HG02973 (cell line): ENCODE measurements at regions not wholly inside any gene's neighbourhood (a gene's known extent, or its start where the extent isn't known, plus 50 kb on each side); places are given as distances from the start of the nearest gene placed in this dataset.
"Not testable (repeated sequence)": the region's sequence is repeated elsewhere in the genome, so short reads cannot be mapped to it uniquely, and the experiment has no call there.

Source experiments
- ATAC-seq: cut with Tn5 transposase; IDR thresholded peaks from one replicate; pipeline ENCODE4 v1.9.1; 2021; ENCODE audit warnings: moderate library complexity; ENCODE audit not compliant: unreplicated experiment

DNA sequence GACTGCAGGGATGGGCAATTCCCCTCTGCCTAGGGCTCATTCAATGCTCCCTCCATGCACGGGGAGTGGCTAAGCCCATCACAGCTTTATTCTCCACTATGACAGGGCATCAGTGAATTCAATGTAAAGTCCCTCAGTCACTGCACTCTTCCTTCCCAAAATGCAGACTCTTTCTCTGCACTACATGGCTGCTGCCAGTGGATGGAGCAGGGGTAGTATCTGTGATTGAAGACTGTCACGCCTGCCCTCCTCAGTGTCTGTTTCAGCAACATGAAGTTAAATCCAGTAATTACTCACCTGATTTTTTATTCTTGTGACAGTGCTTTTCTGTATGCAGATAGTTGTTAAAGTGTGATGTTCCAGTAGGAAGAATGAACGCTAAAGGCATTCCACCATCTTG, 1323.2 kb downstream of the AMY1C start:
- ATAC-seq, result no peak

DNA sequence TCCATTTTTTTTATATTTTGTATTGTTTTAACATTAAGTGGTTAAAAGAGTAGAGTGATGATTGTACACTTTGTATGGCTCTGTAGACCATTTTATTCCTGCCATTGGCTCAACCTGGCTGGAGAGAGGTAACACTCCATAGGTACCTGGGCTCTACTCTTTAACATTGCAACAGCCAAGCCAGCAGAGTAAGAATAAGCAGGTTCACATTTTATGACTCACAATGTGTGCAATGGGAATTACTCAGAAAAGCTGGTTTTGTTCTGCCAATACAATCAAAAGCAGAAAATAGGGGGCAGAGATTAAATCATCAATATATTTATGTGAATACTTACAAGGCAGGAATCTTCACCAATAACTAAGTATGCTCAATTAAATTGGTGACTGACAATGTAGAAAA, 1324.0 kb downstream of the AMY1C start:
- no peak for ATAC-seq

DNA sequence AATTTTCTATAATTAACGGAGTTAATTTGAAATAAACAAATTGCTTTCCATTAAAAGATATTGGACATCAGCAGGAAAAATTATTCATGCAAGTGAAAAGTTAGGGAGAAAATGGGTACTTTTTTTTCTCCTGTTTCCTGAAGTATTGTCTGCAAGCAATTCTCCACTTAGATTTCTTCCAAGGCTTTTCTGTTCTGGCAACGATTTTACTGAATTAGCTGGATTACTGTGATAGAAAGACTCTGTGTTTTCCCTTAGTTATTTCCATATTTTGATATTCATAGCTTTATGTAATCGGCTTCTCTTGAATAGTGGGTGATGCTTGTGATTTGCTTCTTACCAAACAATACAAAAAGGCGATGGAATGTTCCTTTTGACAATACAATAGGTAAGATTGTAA, 1333.9 kb downstream of the AMY1C start:
- no peak for ATAC-seq

DNA sequence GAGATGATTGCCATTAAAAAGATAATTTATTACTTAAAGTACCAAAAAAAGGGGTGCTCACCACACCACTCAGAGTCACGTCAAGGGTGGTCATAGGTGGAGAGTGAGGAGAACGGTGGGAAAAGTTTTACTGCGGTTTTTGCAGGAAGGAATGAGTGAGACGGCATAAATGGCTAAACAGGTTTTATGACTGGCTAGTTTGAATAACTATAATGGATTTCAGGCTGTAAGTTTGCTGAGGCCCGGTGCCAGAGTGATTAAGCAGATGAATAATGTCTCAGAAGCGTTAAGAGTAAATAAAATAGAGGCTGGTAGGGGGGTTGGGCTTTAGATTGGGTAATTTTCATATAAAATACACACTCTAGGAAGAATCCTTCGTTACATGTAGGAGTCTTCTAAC, 1337.8 kb downstream of the AMY1C start:
- no peak for ATAC-seq

DNA sequence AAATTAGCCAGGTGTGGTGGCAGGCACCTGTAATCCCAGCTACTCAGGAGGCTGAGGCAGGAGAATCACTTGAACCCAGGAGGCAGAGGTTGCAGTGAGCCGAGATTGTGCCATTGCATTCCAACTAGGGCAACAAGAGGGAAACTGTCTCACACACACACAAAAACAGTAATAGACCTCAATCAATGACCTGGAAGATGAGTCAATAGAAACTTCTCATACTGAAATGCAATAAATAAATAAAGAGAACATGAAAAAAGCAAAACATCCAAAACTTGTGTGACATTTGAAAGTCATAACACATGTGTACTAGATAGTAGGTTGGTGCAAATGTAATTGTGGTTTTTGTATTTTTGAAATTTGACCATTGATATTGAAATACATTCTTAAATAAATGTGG, 1338.5 kb downstream of the AMY1C start:
- ATAC-seq, result no peak

DNA sequence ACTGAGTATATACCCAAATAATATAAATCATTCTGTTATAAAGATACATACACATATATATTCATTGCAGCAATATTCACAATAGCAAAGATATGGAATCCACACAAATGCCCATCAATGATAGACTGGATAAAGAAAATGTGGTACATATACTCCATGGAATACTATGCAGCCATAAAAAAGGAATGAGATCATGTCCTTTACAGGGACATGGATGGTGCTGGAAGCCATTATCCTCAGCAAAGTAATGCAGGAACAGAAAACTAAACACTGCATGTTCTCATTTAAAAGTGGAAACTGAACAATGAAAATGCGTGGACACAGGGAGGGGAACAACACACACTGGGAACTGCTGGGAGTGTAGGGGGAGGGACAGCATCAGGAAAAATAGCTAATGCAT, 1344.2 kb downstream of the AMY1C start:
- not testable (repeated sequence) for ATAC-seq

DNA sequence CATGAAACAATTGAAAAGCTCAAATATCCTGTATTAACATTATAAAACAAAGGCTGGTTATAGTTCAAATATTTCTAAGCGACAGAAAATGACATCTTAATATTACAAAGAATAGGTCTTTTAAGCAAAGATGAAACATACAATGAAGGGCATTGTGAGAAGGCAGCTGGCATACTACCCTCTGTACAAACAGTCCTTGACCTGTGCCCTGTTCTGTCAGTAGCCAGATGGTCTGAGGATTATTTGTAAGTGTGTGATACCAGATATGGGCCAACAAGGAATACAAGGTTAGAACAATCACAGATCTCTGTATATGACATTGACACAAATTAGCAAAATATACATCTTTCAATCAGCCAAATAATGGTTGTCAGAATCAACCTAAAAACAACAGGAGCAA, 1350.4 kb downstream of the AMY1C start:
- ATAC-seq, result no peak

DNA sequence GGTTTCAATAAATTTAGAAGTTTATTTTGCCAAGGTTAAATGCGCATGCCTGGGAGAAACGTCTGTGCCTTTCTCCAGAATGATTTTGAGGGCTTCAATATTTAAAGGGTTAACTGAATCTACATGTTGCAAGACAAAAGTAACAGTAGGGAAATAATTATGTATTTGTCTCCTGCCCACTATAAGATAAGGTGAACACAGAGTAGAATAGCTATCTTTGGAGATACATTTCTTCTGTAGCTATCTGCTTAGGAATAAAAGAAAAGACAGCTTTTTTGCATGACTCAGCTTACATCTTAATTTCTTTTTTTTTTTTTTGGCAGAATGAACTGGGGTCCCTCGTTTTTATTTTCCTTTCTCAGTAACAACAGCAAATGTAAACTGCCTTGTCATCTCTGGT, 1351.6 kb downstream of the AMY1C start:
- ATAC-seq, result no peak

DNA sequence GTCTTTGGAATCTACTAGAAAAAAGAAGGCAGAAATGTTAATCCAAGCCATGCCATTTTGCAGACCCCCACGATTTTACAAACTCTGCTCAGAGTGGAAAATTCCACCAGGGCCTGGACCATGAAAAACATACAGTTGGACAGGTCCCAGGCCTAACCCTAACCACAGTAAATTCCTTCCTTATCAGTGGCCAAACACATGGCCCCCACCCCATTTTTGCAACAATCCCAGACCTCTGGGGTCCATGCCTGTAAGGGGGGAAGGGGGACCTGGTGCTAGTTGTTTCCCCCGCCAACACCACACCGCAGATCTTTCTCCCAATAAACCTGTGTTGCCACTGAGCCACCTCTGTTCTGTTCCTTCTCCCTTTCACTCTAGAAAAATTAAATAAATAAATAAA, 1352.7 kb downstream of the AMY1C start:
- ATAC-seq, result no peak

DNA sequence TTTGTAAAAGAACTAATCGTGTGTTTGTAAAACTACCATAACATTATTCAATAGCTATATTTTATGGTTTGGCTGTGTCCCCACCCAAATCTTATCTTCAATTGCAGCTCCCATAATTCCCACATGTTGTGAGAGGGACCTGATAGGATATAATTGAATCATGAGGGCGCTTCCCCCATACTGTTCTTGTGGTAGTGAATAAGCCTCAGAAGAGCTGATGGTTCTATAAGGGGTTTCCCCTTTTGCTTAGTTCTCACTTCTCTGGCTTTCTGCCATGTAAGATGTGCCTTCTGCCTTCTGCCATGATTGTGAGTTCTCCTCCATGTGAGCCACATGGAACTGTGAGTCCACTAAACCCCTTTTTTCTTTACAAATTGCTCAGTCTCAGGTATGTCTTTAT, 1372.3 kb downstream of the AMY1C start:
- ATAC-seq, result no peak

DNA sequence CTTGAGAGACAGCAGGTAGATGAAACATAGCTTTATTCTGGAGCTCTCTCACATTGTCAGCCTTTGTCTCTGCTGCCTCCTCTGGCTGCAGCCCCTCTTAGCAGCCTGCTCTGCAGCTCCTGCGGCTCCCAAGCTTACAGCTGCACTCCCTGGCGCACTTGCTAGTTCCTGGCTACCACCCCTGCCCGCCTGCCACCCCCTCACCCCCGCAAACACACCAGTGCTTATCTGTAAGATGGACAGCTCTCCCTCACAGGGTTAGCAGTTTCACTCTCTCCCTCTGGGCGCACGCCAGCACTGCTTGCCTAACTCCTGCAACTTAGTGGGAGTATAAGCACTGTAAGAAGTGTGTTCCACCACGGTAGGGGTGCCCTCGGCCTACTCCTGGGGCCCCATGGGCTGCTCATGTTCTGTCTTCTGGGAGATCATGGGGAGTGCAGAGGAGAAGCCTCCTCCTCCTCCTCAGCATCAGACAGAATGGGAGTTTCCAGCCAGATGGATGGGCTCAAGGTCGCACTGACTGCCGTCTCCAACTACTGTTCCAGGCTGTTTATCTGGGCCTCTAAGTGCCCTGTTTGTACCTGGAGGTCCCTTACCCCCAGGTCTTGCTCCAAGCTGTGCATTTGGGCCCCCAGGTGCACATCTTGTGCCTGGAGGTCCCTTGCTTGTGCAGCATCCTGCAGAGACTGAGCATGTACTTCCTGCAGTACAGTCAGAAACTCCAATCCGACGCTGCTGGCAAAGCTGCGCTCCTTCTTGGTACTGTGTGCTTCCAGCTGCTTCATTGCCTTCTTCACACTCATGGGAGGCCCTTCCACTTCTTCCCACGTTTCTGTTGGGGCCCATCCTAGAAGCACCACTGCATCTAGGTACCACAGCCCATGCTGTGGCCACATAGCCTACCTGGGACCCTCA, 1388.1 kb downstream of the AMY1C start:
- ATAC-seq, result no peak

DNA sequence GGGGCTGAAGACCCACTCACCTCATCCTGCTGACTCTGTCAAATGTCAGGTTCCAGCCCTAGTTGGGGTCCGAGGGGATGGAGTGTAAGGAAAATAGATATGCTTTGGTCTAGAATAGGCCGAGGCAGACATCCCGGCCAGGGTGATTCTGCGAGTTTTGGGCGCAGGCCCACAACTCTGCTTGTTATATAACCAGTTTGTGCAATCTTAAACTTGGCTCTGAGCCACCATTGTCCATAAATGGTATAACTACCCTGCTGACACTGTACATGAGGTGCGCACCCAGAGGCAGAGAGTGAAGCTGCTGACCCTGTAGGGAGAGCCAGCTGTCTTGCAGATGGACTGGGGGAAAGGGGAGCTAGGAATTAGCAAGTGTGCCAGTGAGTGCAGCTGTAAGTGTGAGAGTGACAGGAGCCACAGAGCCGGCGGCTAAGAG, 1388.8 kb downstream of the AMY1C start:
- ATAC-seq, result no peak

DNA sequence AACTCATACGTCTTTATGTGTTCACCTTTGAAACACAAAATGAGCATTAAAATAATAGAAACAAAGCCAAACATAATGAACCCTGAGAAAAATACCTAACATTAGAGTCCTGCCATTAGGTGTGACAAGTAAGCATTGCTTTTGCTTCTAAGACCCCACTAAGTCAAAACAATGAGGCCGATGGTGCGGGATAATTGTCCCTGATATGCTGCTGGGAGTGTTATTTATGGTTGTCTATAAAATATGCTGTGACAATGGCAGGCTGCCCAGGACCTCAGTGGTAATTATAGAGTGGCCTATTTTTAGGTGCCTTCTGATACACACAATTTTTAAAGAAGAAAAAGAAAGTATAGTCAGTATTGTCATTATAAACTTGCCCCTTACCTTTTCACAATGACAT, 1423.1 kb downstream of the AMY1C start:
- no peak for ATAC-seq

DNA sequence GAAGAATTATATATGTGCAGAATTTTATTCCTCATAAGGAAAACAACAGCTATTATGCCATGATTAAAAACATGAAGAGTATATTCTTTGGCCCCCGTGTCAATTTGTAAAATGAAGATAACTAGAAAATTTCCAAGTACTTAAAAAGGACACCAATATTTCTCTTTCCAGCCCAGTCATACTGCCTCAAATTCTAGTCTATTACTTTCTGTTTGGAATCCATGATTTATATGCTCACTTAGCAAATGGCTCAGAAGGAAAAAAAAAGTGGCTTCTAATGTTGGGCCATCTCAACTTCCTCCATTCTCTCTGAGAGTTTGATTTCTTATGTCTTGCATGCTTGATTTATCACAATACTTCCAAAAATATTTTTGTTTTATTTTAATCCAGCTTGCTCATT, 1431.1 kb downstream of the AMY1C start:
- no peak for ATAC-seq

DNA sequence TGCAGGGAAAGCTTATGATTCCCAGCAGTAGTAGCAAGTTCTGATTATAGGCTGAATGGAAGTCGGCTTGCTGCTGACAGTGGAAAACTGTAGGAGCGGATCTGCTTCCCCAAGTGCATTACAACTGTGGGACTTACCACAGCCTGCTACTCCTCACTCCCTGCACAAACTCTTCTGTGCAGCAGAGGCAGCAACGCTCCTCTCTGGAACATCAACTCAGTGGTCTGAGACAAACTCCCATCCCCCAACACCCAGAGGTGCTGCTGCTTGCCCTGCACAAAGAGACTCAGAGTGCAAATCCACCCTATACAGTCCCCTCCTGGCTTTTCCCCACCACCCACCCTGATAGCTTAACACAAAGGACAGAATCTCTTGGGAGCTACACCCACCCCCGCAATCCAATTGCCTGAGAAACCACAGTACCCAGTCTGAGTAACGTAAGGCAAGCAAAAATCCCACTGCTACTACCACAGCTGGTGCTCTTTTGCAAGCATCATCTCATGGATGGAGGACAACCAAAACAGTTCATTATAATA, 1455.2 kb downstream of the AMY1C start:
- no peak for ATAC-seq

DNA sequence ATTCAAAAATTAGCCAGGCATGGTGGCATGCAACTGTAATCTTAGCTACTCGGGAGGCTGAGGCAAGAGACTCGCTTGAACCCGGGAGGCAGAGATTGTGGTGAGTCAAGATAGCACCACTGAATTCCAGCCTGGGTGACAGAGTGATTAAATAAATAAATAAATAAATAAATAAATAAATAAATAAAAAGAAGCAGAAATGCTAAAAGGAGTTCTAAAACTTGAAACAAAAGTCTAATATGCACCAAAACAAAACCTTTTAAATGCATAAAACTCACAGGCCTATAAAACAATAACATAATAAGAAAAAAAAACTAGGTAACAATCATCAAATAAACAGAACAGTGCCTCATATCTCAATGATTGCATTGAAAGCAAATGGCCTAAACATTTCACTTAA, 1458.9 kb downstream of the AMY1C start:
- ATAC-seq, result no peak

DNA sequence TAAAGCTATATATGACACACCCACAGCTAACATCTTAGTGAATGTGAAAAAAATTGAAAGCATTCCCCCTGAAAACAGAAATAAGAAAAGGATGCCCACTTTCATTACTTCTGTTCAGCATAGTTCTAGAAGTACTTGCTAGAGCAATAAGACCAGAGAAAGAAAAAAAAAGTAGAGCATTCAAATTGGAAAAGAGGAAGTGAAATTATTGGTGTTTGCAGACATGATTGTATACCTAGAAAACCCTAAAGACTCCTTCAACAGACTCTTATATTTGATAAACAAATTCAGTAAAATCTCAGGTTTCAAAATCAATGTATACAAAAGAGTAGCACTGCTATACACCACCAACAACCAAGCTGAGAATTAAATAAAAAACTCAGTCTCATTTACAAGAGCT, 1461.0 kb downstream of the AMY1C start:
- ATAC-seq, result no peak

DNA sequence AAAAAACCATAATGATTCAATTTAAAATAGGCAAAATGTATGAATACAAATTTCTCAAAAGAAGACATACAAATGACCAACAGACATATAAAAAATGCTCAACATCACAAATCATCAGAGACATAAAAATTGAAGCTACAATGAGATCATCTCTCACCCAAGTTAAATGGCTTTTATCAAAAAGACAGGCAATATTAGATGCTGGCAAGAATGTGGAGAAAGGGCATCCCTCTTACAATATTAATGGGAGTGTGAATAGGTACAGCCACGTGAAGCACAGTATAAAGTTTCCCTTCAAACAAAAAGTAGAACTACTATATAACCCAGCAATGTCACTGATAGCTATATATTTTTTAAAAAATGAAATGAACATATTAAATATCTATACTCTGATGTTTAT, 1481.7 kb downstream of the AMY1C start:
- no peak for ATAC-seq

DNA sequence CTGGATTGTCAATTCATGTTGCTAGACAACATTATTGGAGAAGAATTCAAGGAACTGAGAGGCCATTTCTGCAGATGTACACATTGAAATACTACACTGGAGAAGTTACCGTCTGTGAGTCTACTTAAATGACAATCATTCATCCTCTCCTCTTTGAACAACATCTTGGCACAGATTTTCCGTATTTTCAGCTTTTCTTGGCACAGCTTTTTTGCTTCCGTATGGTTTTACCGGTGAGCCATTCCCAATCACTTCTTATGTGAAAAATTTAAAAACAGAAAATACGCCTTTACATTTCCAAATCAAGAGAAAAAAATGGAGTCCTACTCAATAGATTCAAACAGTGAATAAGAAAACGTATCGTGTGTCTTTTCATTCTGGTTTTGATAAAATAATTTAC, 1493.7 kb downstream of the AMY1C start:
- ATAC-seq, result no peak

DNA sequence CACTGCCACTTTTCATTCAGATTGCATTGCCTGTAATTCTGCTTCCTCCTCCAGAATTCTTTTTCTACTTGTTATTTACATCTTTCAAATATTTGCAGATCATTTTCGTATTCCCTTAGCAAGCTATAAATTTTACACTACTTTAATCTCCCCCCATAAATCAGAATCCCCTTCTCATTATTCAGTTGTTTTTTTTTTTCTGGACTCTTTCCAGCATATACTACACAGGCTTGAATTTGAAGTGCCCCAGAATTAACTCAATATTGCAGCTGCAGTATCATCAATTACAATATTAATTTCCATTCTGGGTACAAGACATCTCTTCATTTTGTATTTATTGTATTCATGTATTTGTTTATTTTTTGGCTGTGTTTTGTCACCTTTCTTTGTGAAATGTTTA, 1494.3 kb downstream of the AMY1C start:
- ATAC-seq, result no peak

DNA sequence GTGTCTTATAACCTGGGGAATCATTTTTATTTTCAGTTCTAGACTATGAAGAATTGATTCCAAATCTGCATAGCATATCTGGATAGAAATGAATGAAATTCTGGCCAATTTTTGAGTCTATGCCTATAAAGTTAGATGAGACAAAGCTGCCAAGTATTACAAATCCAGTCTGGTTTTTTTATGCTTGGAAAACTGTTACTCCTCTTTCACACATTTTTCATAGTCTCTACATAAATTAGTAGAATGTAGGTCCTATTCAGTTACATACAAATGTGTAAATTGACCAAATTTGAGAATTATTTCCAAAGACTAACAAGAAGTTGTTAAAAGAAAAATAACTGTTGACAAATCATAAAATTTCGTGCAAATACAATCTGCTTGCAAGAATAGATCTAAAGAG, 1505.2 kb downstream of the AMY1C start:
- ATAC-seq, result no peak

DNA sequence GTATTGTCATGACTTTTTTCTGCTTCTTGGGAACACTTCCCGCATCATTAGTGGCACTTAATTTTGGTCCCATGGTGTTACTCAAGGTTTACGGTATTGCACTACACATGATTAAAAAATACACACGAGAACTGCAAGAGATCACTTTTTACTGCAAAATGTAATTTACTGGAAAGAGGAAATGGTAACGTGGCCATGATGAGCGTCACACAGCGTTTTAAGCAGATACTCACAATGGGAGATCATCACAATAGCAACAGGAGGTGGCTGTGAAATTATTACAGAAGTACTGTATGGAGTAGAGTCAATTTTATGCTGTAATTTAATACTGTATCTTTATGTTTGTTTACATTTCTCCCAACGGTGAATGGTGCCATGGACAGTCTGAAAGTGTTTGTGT, 1510.3 kb downstream of the AMY1C start:
- no peak for ATAC-seq

DNA sequence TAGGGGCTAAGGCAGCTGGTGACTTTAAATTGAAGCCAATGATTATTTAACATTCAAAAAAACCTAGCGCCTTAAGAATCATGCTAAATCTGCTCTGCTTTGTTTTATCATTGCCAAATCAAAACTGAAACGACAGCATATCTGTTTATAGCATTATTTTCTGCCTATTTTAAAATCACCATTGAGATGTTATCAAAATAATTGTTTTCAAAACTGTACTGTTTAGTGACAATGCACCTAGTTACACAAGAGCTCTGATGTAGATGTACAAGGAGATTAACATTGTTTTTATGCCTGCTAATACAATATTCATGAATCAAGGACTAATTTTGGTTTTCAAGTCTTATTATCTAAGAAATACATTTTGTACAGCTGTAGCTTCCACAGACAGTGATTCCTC, 1521.3 kb downstream of the AMY1C start:
- no peak for ATAC-seq
